Muscle layer of colon (tissue), 2 donors: ENCODE measurements at regions not wholly inside any gene's neighbourhood (a gene's known extent, or its start where the extent isn't known, plus 50 kb on each side); places are given as distances from the start of the nearest gene placed in this dataset.

ENCODE experiments used
- H3K27ac ChIP-seq: one replicate; pipeline ENCODE4 v1.7.0; 2013; ENCODE audit warnings: low read depth, mild to moderate bottlenecking, low read length, moderate library complexity
- H3K27me3 ChIP-seq, 2 donors: one replicate each; pipeline ENCODE4 v1.7.0; 2013; ENCODE audit warnings: low read length in 2 of 2, mild to moderate bottlenecking in 2 of 2; ENCODE audit not compliant: insufficient read depth in 2 of 2, control insufficient read depth in 1 of 2
- H3K36me3 ChIP-seq: one replicate; pipeline ENCODE4 v1.7.0; 2013; ENCODE audit warnings: mild to moderate bottlenecking, low read length; ENCODE audit not compliant: insufficient read depth
- H3K4me1 ChIP-seq: one replicate; pipeline ENCODE4 v1.7.0; 2013; ENCODE audit warnings: mild to moderate bottlenecking, low read length; ENCODE audit not compliant: insufficient read depth
- H3K4me3 ChIP-seq, 2 donors: one replicate each; pipeline ENCODE4 v1.7.0; 2013; ENCODE audit warnings: low read length in 2 of 2, low read depth in 1 of 2, mild to moderate bottlenecking in 1 of 2, moderate library complexity in 1 of 2
- H3K9ac ChIP-seq: one replicate; pipeline ENCODE4 v1.7.0; 2013; ENCODE audit warnings: low read length
- H3K9me3 ChIP-seq: one replicate; pipeline ENCODE4 v1.7.0; 2013; ENCODE audit warnings: mild to moderate bottlenecking, low read length
- donor health status: abdominal sarcoma.
- donor health status: Adenocarcinoma of cecum.

- Histone ChIP-seq H3K27me3 (no peaks in the 10 kb centered on the region), H3K4me3 (no peak overlapping the region), H3K4me1 (peaks cover 9% of the 10 kb centered on the region), H3K36me3 (no peaks in the 10 kb centered on the region), H3K27ac (no peak overlapping the region), H3K9ac (no peak overlapping the region), H3K9me3 (no peaks in the 10 kb centered on the region)
These were observed 397.3 kb downstream of the TYW1 start for GRCh38 chr7:67393903-67394302.

GRCh38 chr7:67398916-67399315 lies 402.3 kb downstream of the TYW1 start:
- Histone ChIP-seq H3K36me3 (no peaks in the 10 kb centered on the region), H3K9me3 (peaks cover 4% of the 10 kb centered on the region), H3K27ac (no peak overlapping the region), H3K27me3 (no peaks in the 10 kb centered on the region), H3K4me3 (no peak overlapping the region), H3K9ac (no peak overlapping the region), H3K4me1 (peaks cover 2% of the 10 kb centered on the region)

- Histone ChIP-seq H3K9me3 (peaks cover 4% of the 10 kb centered on the region), H3K36me3 (no peaks in the 10 kb centered on the region), H3K27me3 (no peaks in the 10 kb centered on the region), H3K9ac (no peak overlapping the region), H3K27ac (no peak overlapping the region), H3K4me1 (peaks cover 16% of the 10 kb centered on the region), H3K4me3 (no peak overlapping the region)
These were observed 404.9 kb downstream of the TYW1 start for GRCh38 chr7:67401492-67401891.

GRCh38 chr7:67402280-67402679 lies 405.6 kb downstream of the TYW1 start:
- H3K27ac ChIP-seq, result no peak overlapping the region
- no peak overlapping the region for H3K9ac ChIP-seq
- H3K4me3 ChIP-seq, result no peak overlapping the region
- peaks cover 4% of the 10 kb centered on the region for H3K9me3 ChIP-seq
- H3K4me1 ChIP-seq, result peaks cover 24% of the 10 kb centered on the region
- no peaks in the 10 kb centered on the region for H3K27me3 ChIP-seq
- H3K36me3 ChIP-seq, result no peaks in the 10 kb centered on the region

GRCh38 chr7:67406976-67407375 lies 410.3 kb downstream of the TYW1 start:
- H3K27ac ChIP-seq, result no peak overlapping the region

GRCh38 chr7:67407392-67408071 lies 410.9 kb downstream of the TYW1 start:
- no peak overlapping the region for H3K4me3 ChIP-seq
- no peak overlapping the region for H3K9ac ChIP-seq
- H3K4me1 ChIP-seq, result peaks cover 41% of the 10 kb centered on the region
- no peaks in the 10 kb centered on the region for H3K27me3 ChIP-seq
- H3K27ac ChIP-seq, result no peak overlapping the region
- H3K36me3 ChIP-seq, result no peaks in the 10 kb centered on the region
- H3K9me3 ChIP-seq, result peaks cover 1% of the 10 kb centered on the region

More at GRCh38 chr7:67406976-67407375, 410.3 kb downstream of the TYW1 start:
- H3K9me3 ChIP-seq, result peaks cover 4% of the 10 kb centered on the region
- H3K36me3 ChIP-seq, result no peaks in the 10 kb centered on the region
- no peak overlapping the region for H3K4me3 ChIP-seq
- no peak overlapping the region for H3K9ac ChIP-seq
- H3K27me3 ChIP-seq, result no peaks in the 10 kb centered on the region
- H3K4me1 ChIP-seq, result peaks cover 41% of the 10 kb centered on the region

GRCh38 chr7:67408109-67408508 lies 411.5 kb downstream of the TYW1 start:
- Histone ChIP-seq H3K36me3 (no peaks in the 10 kb centered on the region), H3K27ac (no peak overlapping the region), H3K4me1 (peaks cover 41% of the 10 kb centered on the region), H3K9me3 (no peaks in the 10 kb centered on the region), H3K4me3 (no peak overlapping the region), H3K9ac (no peak overlapping the region), H3K27me3 (no peaks in the 10 kb centered on the region)

- Histone ChIP-seq H3K4me3 (no peak overlapping the region), H3K9me3 (no peaks in the 10 kb centered on the region)
These were observed 417.0 kb downstream of the TYW1 start for GRCh38 chr7:67413670-67414069.

GRCh38 chr7:67414858-67415257 lies 418.2 kb downstream of the TYW1 start:
- Histone ChIP-seq H3K36me3 (no peaks in the 10 kb centered on the region), H3K4me3 (no peak overlapping the region), H3K27me3 (no peaks in the 10 kb centered on the region), H3K9me3 (no peaks in the 10 kb centered on the region), H3K27ac (no peak overlapping the region), H3K9ac (no peak overlapping the region), H3K4me1 (no peaks in the 10 kb centered on the region)

More at GRCh38 chr7:67413670-67414069, 417.0 kb downstream of the TYW1 start:
- Histone ChIP-seq H3K27ac (no peak overlapping the region), H3K36me3 (no peaks in the 10 kb centered on the region), H3K4me1 (peaks cover 7% of the 10 kb centered on the region), H3K9ac (no peak overlapping the region), H3K27me3 (no peaks in the 10 kb centered on the region)

GRCh38 chr7:67422601-67423000 lies 426.0 kb downstream of the TYW1 start:
- Histone ChIP-seq H3K27me3 (no peaks in the 10 kb centered on the region), H3K9me3 (no peaks in the 10 kb centered on the region), H3K9ac (no peak overlapping the region), H3K4me3 (no peak overlapping the region), H3K27ac (no peak overlapping the region), H3K36me3 (no peaks in the 10 kb centered on the region), H3K4me1 (peaks cover 8% of the 10 kb centered on the region)

GRCh38 chr7:67423065-67423464 lies 426.4 kb downstream of the TYW1 start:
- Histone ChIP-seq H3K4me1 (peaks cover 8% of the 10 kb centered on the region), H3K9me3 (no peaks in the 10 kb centered on the region), H3K9ac (no peak overlapping the region), H3K36me3 (no peaks in the 10 kb centered on the region), H3K27me3 (no peaks in the 10 kb centered on the region), H3K4me3 (no peak overlapping the region), H3K27ac (no peak overlapping the region)

GRCh38 chr7:67426654-67427053 lies 430.0 kb downstream of the TYW1 start:
- no peak overlapping the region for H3K9ac ChIP-seq
- no peak overlapping the region for H3K4me3 ChIP-seq
- no peak overlapping the region for H3K27ac ChIP-seq
- no peaks in the 10 kb centered on the region for H3K36me3 ChIP-seq
- peaks cover 8% of the 10 kb centered on the region for H3K4me1 ChIP-seq
- no peaks in the 10 kb centered on the region for H3K27me3 ChIP-seq
- no peaks in the 10 kb centered on the region for H3K9me3 ChIP-seq
